ENCODE measurements at regions not wholly inside any gene's neighbourhood (a gene's known extent, or its start where the extent isn't known, plus 50 kb on each side); places are given as distances from the start of the nearest gene placed in this dataset.
"Not testable (repeated sequence)": the region's sequence is repeated elsewhere in the genome, so short reads cannot be mapped to it uniquely, and the experiment has no call there.

DNA sequence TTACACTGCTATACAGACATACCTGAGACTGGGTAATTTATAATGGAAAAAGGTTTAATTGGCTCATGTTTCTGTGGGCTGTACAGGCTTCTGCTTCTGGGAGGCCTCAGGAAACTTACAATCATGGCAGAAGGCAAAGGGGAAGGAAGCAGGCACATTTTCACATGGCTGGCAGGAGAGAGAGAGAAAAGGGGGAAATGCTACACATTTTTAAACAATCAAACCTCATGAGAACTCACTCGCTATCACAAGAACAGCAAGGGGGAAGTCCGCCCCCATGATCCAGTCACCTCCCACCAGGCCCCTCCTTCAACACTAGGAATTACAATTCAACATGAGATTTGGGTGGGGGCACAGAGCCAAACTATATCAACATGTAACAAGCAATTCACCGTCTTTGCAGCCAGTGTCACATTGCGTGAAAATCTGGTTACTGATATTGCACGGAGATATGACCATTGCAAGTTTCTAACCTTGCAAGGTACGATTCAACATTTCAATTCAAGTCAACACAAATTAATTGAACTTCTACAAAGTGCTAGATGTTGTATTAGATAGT lies 61.7 kb upstream of the RELL1 start:
- no peaks in the 10 kb centered on the region for H3K4me1 ChIP-seq (ENCODE audit: control insufficient read depth, extremely low read depth, insufficient read depth, low read length)
- intact Hi-C loops (cut with micrococcal nuclease): no loop called here
- no peak overlapping the region for H3K9ac ChIP-seq (replicated peaks; ENCODE audit: extremely low read depth, insufficient read depth, low read length)
- no peak for DNase-seq (ENCODE audit: low read depth, low spot score)
- ChIA-PET CTCF (no interaction called here), POLR2A (no interaction called here)
- H3K4me2 ChIP-seq (ENCODE audit: insufficient read depth, low read length): no peak overlapping the region
- H4K20me1 ChIP-seq (replicated peaks; ENCODE audit: control insufficient read depth, extremely low read depth, insufficient read depth, low read length): no peaks in the 10 kb centered on the region
- FAIRE-seq: no peak
- H3K36me3 ChIP-seq (ENCODE audit: control insufficient read depth in 2 of 2, extremely low read depth in 1 of 2, insufficient read depth in 2 of 2, low read length in 2 of 2): no peaks in the 10 kb centered on the region
- no peaks in the 10 kb centered on the region for H3K9me1 ChIP-seq (replicated peaks; ENCODE audit: control insufficient read depth, extremely low read depth, insufficient read depth, low read length)
- no peak overlapping the region for H2AFZ ChIP-seq (ENCODE audit: low read depth, low read length)
- peaks cover 4 to 8% of the 10 kb centered on the region in 2 experiments for H3K27me3 ChIP-seq (ENCODE audit: control insufficient read depth in 2 of 2, insufficient read depth in 2 of 2, low read length in 2 of 2)
- no TSS peak for BruUV-seq (replicated peaks)
- no peaks in the 10 kb centered on the region for H3K9me3 ChIP-seq (replicated peaks; ENCODE audit: control insufficient read depth, insufficient read depth, low read length)
- no peaks in the 10 kb centered on the region for H3K79me2 ChIP-seq (ENCODE audit: control insufficient read depth, insufficient read depth, low read length)
- no peak overlapping the region for H3K4me3 ChIP-seq (replicated peaks in 1 of 3; ENCODE audit: insufficient read depth in 1 of 3, low read depth in 1 of 3, low read length in 3 of 3)
- TF ChIP-seq JUN (IDR thresholded peaks at IDR 0.05; ENCODE audit: borderline replicate concordance, insufficient read depth, insufficient read length, low read depth) (no peak), POLR2A (IDR thresholded peaks at IDR 0.05; ENCODE audit: low read depth, low read length) (no peak), POLR2AphosphoS5 (IDR thresholded peaks at IDR 0.05; ENCODE audit: insufficient read depth, low read depth, low read length) (no peak), FOS (IDR thresholded peaks at IDR 0.05; ENCODE audit: borderline replicate concordance, insufficient read depth, low read length) (no peak), GATA2 (IDR thresholded peaks at IDR 0.05; ENCODE audit: insufficient read depth, insufficient read length, low read depth, low read length) (no peak), EZH2 (IDR thresholded peaks at IDR 0.05; ENCODE audit: borderline replicate concordance, low read depth, low read length, severe bottlenecking) (no peak), MYC (IDR thresholded peaks at IDR 0.05; ENCODE audit: low read depth, low read length) (no peak)
- TF ChIP-seq, protein P1, sequence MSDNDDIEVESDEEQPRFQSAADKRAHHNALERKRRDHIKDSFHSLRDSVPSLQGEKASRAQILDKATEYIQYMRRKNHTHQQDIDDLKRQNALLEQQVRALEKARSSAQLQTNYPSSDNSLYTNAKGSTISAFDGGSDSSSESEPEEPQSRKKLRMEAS (IDR thresholded peaks at IDR 0.05; ENCODE audit: insufficient read depth, insufficient read length): no peak
- TF ChIP-seq, protein P2, sequence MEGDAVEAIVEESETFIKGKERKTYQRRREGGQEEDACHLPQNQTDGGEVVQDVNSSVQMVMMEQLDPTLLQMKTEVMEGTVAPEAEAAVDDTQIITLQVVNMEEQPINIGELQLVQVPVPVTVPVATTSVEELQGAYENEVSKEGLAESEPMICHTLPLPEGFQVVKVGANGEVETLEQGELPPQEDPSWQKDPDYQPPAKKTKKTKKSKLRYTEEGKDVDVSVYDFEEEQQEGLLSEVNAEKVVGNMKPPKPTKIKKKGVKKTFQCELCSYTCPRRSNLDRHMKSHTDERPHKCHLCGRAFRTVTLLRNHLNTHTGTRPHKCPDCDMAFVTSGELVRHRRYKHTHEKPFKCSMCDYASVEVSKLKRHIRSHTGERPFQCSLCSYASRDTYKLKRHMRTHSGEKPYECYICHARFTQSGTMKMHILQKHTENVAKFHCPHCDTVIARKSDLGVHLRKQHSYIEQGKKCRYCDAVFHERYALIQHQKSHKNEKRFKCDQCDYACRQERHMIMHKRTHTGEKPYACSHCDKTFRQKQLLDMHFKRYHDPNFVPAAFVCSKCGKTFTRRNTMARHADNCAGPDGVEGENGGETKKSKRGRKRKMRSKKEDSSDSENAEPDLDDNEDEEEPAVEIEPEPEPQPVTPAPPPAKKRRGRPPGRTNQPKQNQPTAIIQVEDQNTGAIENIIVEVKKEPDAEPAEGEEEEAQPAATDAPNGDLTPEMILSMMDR (IDR thresholded peaks at IDR 0.05; ENCODE audit: extremely low read depth in 1 of 2, insufficient read depth in 1 of 2, low read depth in 1 of 2, low read length in 2 of 2): no peak
- dilution Hi-C loops (cut with MboI; ENCODE audit: extremely low pct_ligation_motif_present, low sequenced_read_pairs): no loop called here
- H3K27ac ChIP-seq (ENCODE audit: insufficient read depth, low read depth, low read length): no peak overlapping the region

DNA sequence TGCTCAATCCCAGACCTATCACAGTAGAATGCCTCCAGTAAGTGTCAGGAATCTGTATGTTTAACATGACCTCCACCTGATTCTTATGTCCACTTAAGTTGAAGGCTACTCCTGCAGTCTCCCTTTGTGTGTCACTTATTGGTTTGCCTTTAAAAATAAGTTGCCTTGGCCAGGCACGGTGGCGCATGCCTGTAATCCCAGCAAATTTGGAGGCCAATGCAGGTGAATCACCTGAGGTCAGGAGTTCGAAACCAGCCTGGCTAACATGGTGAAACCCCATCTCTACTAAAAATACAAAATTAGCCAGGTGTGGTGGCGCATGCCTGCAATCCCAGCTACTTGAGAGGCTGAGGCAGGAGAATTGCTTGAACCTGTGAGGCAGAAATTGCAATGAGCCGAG lies 60.7 kb upstream of the RELL1 start:
- DNase-seq (ENCODE audit: low read depth, low spot score); H3K36me3 ChIP-seq (ENCODE audit: control insufficient read depth in 2 of 2, extremely low read depth in 1 of 2, insufficient read depth in 2 of 2, low read length in 2 of 2); FAIRE-seq; H3K27me3 ChIP-seq (ENCODE audit: control insufficient read depth in 2 of 2, insufficient read depth in 2 of 2, low read length in 2 of 2); CTCF ChIA-PET; H2AFZ ChIP-seq (ENCODE audit: low read depth, low read length); H3K4me1 ChIP-seq (ENCODE audit: control insufficient read depth, extremely low read depth, insufficient read depth, low read length); H4K20me1 ChIP-seq (replicated peaks; ENCODE audit: control insufficient read depth, extremely low read depth, insufficient read depth, low read length); POLR2A ChIA-PET; BruUV-seq (replicated peaks); H3K27ac ChIP-seq (ENCODE audit: insufficient read depth, low read depth, low read length); dilution Hi-C loops (cut with MboI; ENCODE audit: extremely low pct_ligation_motif_present, low sequenced_read_pairs); intact Hi-C loops (cut with micrococcal nuclease); H3K4me2 ChIP-seq (ENCODE audit: insufficient read depth, low read length); H3K9ac ChIP-seq (replicated peaks; ENCODE audit: extremely low read depth, insufficient read depth, low read length); H3K4me3 ChIP-seq (replicated peaks in 1 of 3; ENCODE audit: insufficient read depth in 1 of 3, low read depth in 1 of 3, low read length in 3 of 3); H3K9me1 ChIP-seq (replicated peaks; ENCODE audit: control insufficient read depth, extremely low read depth, insufficient read depth, low read length); H3K79me2 ChIP-seq (ENCODE audit: control insufficient read depth, insufficient read depth, low read length); H3K9me3 ChIP-seq (replicated peaks; ENCODE audit: control insufficient read depth, insufficient read depth, low read length): not testable (repeated sequence)

All from endothelial cell of umbilical vein (primary cell).